OCI-LY3 (cell line): ENCODE measurements at regions not wholly inside any gene's neighbourhood (a gene's known extent, or its start where the extent isn't known, plus 50 kb on each side); places are given as distances from the start of the nearest gene placed in this dataset.

Experiments used
- EZH2phosphoT487 ChIP-seq: fragments of 200-600 bp; shearing (Covaris generic); IDR thresholded peaks from 2 replicates; pipeline ENCODE4 v1.6.1; 2018; ENCODE audit warnings: antibody characterized with exemption, mixed run types, low read depth
- TF ChIP-seq, protein P1 (sequence below): fragments of 200-600, 300-600 bp; sonication (generic); IDR thresholded peaks from 2 replicates; pipeline ENCODE4 v1.5.1; 2014; ENCODE audit warnings: antibody characterized with exemption, low read length, low read depth

DNA sequence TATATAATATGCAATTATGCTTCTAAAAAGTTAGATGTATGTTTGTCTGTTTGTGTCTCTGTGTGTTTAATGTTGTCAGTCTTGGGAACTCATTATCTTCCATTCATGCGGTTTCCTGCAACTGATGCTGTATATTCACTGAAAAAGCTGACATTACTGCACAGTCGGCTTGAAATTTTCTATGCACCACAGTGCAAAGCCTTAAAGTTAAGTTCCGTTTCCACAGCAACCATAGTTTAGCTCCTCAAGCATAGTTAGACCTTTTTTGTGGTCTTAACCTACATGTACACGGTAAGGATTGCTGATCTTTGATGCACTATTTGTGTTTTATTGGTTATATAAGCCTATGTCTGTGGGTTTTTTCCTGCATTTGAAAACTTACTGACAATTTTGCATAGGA lies 309.4 kb downstream of the KCNC2 start:
- TF ChIP-seq, protein P1, sequence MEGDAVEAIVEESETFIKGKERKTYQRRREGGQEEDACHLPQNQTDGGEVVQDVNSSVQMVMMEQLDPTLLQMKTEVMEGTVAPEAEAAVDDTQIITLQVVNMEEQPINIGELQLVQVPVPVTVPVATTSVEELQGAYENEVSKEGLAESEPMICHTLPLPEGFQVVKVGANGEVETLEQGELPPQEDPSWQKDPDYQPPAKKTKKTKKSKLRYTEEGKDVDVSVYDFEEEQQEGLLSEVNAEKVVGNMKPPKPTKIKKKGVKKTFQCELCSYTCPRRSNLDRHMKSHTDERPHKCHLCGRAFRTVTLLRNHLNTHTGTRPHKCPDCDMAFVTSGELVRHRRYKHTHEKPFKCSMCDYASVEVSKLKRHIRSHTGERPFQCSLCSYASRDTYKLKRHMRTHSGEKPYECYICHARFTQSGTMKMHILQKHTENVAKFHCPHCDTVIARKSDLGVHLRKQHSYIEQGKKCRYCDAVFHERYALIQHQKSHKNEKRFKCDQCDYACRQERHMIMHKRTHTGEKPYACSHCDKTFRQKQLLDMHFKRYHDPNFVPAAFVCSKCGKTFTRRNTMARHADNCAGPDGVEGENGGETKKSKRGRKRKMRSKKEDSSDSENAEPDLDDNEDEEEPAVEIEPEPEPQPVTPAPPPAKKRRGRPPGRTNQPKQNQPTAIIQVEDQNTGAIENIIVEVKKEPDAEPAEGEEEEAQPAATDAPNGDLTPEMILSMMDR, result no peak
- no peak for TF ChIP-seq EZH2phosphoT487
